Progenitor cell of endocrine pancreas (in vitro differentiated cells): ENCODE measurements at regions not wholly inside any gene's neighbourhood (a gene's known extent, or its start where the extent isn't known, plus 50 kb on each side); places are given as distances from the start of the nearest gene placed in this dataset.
A peak's percentile ranks its signal among the peaks of the same experiment; 100 is the strongest.

Source experiments
- DNase-seq: peaks from one replicate; pipeline ENCODE4 v3.0.0; 2021; ENCODE audit warnings: low spot score; ENCODE audit not compliant: unreplicated experiment
- H3K27ac Mint-ChIP-seq: 2 replicates; pipeline ENCODE4 v1.8.0; 2021; ENCODE audit warnings: mild to moderate bottlenecking, moderate library complexity, mixed read lengths
- H3K27me3 Mint-ChIP-seq: 2 replicates; pipeline ENCODE4 v1.8.0; 2021; ENCODE audit warnings: mixed read lengths
- H3K36me3 Mint-ChIP-seq: 2 replicates; pipeline ENCODE4 v1.8.0; 2022; ENCODE audit warnings: mixed read lengths; ENCODE audit not compliant: insufficient read depth
- H3K4me1 Mint-ChIP-seq: 2 replicates; pipeline ENCODE4 v1.8.0; 2021; ENCODE audit warnings: low read depth, mixed read lengths
- H3K4me3 Mint-ChIP-seq: 2 replicates; pipeline ENCODE4 v1.8.0; 2021; ENCODE audit warnings: low read depth, mild to moderate bottlenecking, moderate library complexity, mixed read lengths
- H3K9me3 Mint-ChIP-seq: 2 replicates; pipeline ENCODE4 v1.8.0; 2021; ENCODE audit warnings: low read depth, mixed read lengths
- TF ChIP-seq, protein P1 (sequence below): fragments of 200-600 bp; sonication (generic); IDR thresholded peaks from one replicate; pipeline ENCODE4 v1.5.0; 2021; ENCODE audit warnings: antibody characterized with exemption, mild to moderate bottlenecking; ENCODE audit not compliant: unreplicated experiment

DNA sequence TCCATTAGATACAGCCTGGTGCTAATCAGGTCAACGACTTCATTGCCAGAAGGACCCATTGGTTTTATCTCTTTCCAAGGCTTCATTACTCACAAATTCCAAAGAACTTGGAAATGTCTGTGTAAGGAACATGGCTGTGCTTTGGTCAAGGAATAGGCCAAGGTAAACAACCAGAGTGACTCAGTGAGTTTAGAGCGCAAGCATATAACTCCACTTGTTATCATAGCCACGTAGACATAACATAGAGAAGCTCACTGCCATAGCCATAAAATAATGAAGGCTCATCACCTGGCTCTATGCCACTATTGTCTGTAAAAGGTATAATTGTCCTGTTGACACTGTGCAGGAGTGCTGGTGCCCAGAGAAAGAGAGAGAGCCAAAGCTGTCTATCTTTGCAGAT lies 139.3 kb upstream of the PLCXD3 start:
- H3K36me3 Mint-ChIP-seq: no peaks in the 10 kb centered on the region
- H3K4me3 Mint-ChIP-seq: no peak overlapping the region
- peaks cover 3% of the 10 kb centered on the region for H3K4me1 Mint-ChIP-seq
- no peak overlapping the region for H3K27ac Mint-ChIP-seq
- TF ChIP-seq, protein P1, sequence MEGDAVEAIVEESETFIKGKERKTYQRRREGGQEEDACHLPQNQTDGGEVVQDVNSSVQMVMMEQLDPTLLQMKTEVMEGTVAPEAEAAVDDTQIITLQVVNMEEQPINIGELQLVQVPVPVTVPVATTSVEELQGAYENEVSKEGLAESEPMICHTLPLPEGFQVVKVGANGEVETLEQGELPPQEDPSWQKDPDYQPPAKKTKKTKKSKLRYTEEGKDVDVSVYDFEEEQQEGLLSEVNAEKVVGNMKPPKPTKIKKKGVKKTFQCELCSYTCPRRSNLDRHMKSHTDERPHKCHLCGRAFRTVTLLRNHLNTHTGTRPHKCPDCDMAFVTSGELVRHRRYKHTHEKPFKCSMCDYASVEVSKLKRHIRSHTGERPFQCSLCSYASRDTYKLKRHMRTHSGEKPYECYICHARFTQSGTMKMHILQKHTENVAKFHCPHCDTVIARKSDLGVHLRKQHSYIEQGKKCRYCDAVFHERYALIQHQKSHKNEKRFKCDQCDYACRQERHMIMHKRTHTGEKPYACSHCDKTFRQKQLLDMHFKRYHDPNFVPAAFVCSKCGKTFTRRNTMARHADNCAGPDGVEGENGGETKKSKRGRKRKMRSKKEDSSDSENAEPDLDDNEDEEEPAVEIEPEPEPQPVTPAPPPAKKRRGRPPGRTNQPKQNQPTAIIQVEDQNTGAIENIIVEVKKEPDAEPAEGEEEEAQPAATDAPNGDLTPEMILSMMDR: no peak
- no peak for DNase-seq
- H3K9me3 Mint-ChIP-seq: no peaks in the 10 kb centered on the region
- no peaks in the 10 kb centered on the region for H3K27me3 Mint-ChIP-seq

DNA sequence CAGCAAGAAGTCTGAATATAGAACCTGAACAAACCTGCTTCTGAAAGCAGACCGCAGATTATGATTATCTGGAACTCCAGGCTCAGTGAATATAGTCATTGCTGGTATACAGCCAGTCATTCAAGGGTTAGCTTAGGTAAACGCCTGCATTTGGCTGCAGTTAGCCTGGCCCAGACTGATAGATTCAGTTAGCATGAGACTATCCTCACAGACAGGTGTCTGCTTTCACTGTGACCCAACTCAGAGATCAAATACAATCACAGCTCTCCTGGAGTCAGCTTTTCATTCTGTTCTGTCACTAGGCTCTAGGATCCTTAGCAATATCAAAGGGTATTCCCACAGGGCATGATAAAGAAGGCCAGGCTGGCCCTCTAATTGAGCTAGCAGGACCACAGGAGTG lies 138.6 kb upstream of the PLCXD3 start:
- no peak for DNase-seq
- H3K27ac Mint-ChIP-seq: no peak overlapping the region
- TF ChIP-seq, protein P1: no peak
- H3K9me3 Mint-ChIP-seq: no peaks in the 10 kb centered on the region
- no peaks in the 10 kb centered on the region for H3K36me3 Mint-ChIP-seq
- peaks cover 3% of the 10 kb centered on the region for H3K4me1 Mint-ChIP-seq
- no peak overlapping the region for H3K4me3 Mint-ChIP-seq
- no peaks in the 10 kb centered on the region for H3K27me3 Mint-ChIP-seq

DNA sequence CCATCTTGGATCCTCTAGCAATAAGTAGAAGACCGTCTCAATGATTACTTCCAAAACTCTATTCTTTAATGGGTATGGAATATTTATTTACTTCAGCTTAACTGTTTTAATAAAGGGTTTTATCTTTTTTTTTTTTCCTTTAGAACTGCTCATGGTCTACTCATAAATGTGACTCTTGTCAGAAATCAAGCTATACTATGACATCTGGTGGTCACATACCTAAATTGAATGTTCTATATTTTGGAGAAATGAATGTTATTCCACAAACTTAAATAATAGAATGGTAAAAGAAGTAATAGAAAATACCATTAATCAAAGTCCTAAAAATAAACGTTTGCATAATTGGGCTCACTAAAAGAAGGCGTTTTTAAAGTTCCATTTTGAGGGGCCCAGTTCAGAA lies 131.2 kb upstream of the PLCXD3 start:
- Mint-ChIP-seq H3K36me3 (no peaks in the 10 kb centered on the region), H3K9me3 (peaks cover 5% of the 10 kb centered on the region), H3K4me1 (peaks cover 3% of the 10 kb centered on the region), H3K4me3 (no peak overlapping the region), H3K27ac (no peak overlapping the region), H3K27me3 (no peaks in the 10 kb centered on the region)
- TF ChIP-seq, protein P1: peak; percentile 36
- no peak for DNase-seq

DNA sequence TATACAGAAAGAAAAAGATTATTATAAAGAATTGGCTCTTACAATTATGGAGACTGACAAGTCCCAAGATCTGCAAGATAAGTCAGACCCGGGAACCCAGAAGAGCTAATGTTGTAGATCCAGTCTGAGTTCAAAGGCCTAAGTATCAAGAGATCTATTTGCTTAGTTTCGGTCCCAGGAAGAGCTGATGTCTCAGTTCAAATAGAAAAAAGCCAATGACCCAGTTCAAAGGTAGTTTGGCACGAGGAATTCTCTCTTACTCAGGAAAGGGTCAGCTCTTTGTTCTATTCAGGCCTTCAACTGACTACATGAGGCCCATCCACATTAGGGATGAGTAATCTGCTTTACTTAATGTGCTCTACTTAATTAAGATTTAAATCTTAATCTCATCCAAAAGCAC lies 128.3 kb upstream of the PLCXD3 start:
- Mint-ChIP-seq H3K27ac (no peak overlapping the region), H3K27me3 (no peaks in the 10 kb centered on the region), H3K4me3 (no peak overlapping the region), H3K4me1 (peaks cover 3% of the 10 kb centered on the region), H3K9me3 (peaks cover 5% of the 10 kb centered on the region), H3K36me3 (no peaks in the 10 kb centered on the region)
- no peak for DNase-seq
- TF ChIP-seq, protein P1: no peak

DNA sequence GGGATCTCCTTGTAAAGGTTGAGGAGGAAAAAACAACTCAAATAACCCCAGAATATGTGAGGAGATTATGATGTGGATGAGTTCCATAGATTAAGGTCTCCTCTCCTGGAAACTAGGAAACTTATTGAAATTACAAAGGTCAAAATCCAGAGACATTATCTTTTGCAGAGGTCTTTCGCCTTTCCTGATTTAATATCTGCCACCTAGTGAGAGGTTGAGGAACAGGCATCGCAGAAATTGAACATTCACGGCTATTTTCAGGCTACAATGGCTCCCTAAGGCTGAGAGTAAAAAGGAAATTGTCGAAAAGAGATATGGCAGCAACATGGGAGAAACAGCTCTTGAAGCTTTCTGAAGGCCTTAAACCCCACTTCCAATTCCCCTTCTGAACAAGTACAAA lies 127.5 kb upstream of the PLCXD3 start:
- Mint-ChIP-seq H3K9me3 (peaks cover 2% of the 10 kb centered on the region), H3K4me1 (peaks cover 3% of the 10 kb centered on the region), H3K4me3 (no peak overlapping the region), H3K27me3 (no peaks in the 10 kb centered on the region), H3K36me3 (no peaks in the 10 kb centered on the region), H3K27ac (no peak overlapping the region)
- no peak for DNase-seq
- TF ChIP-seq, protein P1: peak; percentile 34
